ENCODE measurements at regions not wholly inside any gene's neighbourhood (a gene's known extent, or its start where the extent isn't known, plus 50 kb on each side); places are given as distances from the start of the nearest gene placed in this dataset.

DNA sequence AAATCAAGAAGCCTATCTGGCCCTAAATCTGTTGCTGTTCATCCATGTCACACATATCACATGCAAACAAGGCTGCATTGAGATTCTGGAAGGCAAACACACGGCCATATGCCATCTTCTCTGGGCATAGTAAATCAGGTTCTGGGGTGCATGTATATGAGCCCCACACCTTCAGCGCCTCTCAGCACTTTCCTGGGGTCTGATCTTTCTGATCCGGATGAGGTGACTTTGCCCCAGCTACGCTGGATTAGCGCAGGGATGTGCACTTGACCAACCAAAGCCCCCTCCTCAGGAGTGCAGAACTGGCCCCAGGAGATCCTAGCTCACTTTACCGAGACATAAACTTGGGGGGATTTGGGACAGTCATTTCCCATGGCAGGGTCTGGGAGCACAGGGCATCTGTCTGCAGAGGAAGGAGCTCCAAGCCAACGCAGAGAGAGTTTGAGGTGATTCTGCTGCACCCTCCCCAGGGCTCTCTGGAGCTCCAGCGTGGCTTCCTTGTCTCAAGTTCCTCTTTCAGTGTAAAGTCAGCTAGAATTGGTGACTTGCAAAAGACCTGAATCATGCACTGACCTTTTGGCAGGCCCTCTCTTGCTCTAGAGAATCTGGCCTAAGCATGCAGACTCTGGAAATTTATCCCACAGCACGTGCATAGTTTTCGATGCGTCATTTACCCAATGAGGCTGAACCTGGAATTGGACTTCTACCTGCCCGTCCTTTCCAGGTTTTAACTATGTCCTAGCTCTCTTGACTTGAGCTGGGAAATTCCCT is 63.5 kb upstream of the KLF13 start:
- no peak for DNase-seq (ENCODE audit: low read depth, low spot score)

DNA sequence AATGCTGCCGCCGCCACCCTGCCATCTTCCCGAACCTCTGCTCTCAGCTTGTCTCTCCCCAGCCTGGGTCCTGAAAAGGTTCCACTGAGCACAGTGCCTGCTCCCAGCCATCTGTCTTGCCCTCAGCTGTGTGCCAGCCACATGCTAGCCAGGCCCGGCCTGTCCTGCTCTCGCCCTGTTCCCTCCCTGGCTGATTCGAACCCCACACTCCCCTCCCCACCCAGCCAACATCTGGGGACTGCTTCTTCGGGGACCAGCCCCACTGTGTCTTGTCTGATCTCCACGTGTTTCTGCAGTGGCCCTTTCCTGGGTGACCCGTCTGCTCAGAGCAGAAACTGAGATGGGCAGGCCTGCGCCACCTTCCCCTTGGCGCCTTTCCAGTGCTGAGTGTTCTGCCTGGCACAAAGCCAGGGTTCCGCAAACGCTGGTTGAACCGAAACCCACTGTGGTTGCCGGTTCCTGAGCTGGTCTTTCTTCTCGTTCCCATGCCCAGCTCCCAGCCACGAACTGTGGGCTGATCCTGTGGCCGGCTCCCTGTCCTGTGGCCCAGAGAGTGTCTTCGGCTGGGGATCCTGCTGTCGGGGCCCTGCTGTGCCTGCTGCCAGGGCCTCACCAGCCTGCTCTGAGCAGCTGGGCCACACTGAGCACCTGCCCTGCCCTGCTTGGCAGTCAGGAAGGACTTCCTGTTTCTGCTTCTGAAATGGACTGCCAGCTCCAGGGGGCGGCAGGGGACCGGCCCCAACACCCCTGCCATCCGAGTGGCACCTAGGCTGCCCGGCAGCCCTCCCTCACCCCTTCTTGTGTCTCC is 62.7 kb upstream of the KLF13 start:
- no peak for DNase-seq (ENCODE audit: low read depth, low spot score)

DNA sequence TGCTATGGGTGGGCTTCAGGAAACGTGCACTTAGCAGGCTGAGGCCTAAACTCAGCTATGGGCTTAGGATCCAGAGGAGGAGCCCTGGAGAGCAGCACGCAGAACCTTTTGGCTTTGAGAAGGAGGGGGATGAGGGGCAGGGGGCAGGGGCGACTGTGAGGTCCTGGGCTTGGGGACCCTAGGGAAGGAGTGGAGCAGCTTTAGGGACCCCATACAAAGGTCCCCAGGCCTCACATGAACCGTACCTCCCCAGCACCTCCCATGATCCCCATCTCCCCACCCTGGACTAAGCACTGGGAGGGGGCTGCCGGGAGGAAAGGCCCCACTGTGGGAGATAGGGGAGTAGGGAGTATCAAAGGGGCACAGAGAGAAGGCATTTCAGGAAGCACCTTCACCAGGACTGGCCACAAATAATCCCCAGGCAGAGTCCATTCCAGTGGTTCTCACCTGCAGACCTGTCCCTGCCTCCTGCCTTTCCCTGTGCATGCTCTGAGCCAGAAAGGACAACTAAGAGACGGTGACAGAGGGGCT is 62.0 kb upstream of the KLF13 start:
- no peak for DNase-seq (ENCODE audit: low read depth, low spot score)

DNA sequence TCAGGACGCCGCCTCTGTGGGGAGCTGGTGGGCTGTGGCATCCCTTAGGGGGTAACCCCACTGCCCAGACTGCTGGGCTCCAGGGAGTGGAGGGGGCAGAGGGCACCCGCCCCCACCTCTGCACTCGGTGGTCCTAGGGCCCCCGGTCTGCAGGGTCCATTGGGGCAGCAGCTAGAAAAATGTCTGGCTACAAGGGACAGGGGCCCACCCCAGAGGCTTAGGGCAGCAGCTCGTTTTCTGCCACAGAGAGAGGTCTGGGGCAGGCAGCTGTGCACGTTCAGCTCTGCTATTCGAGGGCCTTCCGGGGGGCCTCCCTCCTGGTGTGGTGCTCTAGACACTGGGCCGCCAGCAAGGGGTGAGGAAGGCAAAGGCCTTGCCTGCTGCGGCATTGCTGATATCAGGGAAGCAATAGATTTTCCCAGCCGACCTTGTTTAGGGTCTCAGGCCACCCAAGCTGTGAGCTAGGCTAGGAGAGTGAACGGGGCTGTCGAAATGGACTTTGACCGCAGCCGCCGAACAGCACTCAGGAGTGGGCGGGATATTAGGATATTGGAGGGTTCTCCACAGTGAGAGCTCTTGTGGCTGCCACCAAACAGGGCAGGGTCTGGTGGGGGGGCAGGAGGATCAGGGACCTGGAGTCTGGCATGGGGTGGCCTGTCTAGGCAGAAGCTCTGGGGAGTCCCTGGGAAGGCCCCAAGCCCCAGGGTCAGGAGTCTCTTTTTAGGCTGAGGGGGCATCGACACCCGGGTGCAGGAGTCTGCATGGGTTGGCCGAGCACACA is 61.4 kb upstream of the KLF13 start:
- no peak for DNase-seq (ENCODE audit: low read depth, low spot score)

DNA sequence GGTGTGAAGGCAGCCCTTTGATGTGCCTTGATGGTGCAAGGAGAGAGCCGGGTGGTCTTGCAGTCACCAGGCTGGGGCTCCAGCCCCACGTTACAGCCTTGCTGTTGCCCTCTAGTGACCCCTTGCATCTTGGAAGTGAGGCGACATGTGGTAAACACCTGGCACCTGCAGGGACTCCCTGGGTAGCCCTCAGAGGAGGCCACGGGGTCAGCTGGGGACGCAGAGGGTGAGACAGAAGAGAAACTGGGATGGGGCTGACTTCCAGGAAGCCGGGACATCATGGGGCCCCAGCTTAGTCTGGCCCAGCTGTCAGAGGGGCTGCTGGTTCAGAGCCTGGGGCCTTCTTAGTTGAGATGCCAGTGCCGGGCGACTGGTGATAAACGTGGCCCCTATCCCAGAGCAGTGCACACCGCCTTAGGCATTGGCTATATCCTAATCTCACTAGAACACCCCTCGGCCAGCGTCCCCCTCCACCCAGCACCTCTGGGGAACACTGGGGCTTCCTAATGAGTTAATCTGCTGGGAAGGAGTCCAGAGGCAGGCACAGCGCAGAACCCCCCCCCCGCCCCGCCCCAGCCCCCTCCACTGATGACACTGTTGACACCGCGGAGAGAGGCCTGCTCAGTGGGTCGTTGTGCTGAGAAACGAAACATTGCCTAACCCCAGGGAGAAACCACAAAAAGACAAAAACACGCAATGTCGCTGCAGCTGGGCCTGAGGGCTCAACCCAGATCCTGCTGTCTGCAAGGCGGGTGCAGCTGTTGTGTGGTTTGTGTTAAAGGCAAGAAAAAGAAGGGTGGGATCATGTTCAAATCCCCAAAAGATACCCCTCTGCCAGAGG is 60.5 kb upstream of the KLF13 start:
- DNase-seq (ENCODE audit: low read depth, low spot score), result peak; percentile 41

DNA sequence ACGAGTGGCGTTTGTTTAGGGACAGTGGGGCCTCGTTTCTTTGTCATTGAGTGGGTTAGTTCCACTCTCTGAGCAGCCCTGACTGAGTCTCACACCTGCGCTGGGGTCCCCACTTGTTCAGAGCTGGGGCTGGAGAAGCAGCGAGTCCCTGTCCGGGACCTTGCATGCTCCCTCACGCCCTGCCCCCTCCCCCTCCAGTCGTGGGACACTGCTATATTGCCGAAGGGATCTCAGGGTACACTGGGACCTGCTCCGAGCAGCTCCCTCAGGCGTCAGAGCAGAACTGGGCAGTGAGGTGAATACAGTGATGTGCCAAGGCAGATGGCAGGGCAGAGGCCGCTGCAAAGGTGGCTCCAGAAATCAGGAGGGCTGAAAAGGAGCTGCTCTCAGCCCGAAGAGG is 59.9 kb upstream of the KLF13 start:
- no peak for DNase-seq (ENCODE audit: low read depth, low spot score)

DNA sequence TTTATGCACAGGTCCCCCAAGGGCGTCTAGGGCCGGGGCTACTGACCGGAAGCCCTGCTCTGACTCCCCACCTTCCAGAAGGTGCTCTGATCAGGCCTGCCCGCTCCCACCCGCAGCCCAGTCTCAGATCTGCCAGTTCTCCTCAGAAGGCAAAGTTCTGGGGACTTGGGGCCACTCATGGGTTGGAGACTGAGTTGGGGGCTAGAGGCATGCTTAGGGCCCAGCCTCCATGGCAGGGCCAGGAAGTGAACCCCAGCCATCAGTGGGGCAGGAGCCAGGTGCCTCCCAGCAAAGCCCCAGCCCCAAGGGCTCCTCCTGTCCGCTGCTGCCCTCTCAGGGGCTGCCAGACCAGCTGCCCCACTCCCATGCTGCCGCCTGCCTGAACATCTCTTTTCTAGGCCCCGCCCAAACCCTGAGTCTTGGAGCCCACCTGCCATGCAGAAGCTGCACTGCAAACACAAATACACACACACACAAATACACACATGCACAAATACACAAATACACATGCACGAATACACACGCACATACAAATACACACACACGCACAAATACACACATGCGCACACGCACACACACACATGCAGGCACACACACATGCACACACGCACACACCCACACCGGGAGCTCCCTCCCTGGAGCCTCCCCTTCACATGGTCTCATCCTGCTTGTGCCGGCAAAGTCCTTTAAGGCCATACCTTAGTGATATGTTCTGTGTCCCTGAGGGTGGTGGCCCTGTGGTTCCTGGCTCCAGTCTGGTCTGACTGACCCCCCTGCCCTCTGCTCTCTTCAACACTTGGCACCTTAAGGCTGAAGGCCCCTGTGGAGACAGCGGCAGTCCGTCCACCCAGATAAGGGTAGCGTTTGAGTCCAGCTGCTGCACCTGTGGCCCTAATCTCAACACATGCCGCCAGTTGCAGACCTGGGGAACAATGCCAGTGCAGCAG is 59.2 kb upstream of the KLF13 start:
- DNase-seq (ENCODE audit: low read depth, low spot score), result no peak

DNA sequence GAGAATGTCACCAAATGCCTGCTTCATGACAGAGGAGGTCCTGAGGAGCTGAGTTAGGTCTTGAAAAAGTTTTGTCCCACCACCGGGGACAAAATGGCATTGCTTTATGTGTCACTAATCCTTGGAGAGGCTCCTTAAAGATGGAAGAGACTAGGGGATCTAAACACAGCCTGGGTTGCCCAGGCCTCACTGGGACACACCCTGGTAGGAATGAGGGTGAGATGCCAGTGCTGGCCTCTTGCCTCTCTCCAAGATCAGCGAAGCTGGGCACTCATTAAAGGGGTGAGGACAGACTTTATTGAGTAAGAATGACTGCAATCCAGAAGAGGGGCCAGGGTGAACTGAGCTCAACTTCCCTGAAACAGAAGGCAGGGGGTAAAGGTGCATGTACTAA is 58.5 kb upstream of the KLF13 start:
- DNase-seq (ENCODE audit: low read depth, low spot score), result no peak

DNA sequence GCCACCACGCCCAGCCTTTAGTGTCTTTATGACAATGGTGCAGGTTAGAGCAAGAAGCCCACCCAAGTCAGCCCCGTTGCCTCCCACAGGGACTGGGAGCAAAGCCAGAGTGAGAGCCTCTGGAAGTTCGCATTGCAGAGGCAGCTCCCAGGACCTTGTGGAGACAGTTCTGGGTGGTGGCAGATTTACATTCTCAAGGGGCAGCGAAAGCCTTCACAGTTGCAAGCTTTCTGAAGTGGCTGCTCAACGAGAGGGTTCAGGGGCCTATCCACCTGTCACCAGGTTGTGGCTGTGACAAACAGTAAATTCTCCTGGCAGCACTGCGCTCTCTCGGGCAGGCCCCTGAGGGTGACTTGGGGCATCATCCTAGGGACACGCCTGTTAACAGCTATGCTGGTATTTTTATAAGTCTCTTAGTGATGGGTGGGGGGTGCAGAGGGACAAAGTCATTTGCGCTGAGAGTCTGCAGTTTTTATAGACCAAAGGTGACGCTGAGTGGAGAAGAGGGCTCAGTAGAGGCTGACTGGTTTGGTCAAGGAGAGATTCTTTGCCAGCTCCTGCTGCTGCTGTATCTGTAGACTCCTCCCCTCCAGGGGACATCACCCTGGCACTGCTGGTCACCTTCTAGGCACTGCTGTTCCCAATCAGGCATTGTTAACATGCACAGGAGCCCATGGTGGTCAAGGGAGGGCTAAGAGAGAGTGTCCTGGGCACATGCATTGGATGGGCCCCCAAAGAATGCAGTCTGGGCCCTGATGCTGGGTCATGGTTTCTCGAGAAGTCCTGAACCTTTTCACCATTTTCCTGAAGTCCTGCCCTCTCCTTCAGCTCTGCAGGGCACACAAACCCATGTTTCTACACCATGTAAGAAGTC is 57.5 kb upstream of the KLF13 start:
- DNase-seq (ENCODE audit: low read depth, low spot score), result no peak

DNA sequence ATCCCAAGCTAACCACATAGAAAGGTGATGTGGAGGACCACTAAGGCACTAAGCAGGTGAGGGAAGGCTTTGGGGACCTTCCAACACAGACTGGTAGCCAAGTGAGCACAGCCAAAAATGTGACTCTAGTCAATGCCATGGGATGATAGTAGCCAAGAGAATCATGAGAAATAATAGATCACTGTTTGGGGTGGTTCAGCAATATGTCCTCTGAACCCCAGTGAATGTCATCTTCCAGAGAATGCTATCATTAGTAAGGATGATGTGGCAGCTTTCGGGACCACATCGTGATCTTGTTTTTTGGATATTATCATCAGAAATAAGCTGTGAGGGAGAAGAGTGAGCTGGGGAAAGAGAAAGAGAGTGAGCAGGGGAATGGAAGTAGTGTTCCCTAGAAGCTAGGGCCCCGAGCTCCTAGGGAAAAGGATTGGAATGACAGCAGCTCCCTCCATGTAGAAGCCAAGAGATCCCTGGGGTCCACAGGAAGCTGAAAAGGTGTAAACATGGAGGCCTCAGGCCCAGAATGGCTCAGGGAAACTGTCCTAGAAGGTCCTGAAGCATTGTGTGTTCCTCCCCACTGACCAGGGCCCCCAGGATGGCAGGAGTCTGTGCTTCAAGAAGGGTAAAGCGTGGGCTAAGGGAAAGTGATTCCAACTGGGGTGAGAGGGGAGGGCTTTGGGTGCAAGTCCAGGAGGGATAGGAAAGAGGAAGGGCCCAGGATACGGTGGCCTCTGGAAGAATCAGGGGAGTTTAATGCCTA is 56.6 kb upstream of the KLF13 start:
- DNase-seq (ENCODE audit: low read depth, low spot score), result no peak

DNA sequence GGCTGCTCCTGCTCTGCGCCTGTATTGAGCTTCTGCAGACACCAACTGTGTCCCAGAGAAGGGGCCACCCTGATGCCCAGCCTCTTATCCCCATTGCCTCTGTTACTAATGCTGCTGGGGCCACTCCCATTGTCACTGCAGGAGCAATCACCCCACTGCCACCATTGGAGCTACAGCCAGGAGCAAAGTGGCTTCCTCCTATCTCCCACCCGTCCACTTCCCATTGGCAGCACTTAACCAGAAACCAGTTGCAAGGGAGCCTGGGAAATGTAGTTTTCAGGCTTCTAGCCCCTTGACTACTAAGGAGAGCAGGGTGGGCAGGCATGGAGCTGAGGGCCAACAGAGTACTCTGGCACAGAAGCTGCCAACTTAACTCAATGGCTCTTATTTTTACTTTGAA is 55.9 kb upstream of the KLF13 start:
- DNase-seq (ENCODE audit: low read depth, low spot score), result no peak

DNA sequence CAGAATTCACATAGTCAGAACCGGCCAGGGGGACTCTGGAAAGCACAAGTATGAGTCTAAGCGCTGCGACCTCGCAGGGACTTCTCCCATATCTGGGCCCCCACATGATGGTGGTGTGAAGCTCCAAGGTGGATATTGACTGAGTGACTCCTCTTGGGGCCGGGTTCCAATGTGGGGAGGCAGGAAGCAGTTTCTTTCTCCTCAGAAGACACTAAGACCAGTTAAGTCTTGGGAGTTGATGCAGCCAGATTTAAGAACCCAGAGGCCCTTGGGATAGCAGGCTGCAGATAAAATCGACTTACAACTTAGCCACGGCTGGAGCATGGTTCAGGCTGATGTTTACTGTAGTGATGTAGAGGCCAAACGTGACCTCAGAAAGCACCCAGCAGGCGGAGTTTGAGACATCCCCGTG is 55.4 kb upstream of the KLF13 start:
- no peak for DNase-seq (ENCODE audit: low read depth, low spot score)

DNA sequence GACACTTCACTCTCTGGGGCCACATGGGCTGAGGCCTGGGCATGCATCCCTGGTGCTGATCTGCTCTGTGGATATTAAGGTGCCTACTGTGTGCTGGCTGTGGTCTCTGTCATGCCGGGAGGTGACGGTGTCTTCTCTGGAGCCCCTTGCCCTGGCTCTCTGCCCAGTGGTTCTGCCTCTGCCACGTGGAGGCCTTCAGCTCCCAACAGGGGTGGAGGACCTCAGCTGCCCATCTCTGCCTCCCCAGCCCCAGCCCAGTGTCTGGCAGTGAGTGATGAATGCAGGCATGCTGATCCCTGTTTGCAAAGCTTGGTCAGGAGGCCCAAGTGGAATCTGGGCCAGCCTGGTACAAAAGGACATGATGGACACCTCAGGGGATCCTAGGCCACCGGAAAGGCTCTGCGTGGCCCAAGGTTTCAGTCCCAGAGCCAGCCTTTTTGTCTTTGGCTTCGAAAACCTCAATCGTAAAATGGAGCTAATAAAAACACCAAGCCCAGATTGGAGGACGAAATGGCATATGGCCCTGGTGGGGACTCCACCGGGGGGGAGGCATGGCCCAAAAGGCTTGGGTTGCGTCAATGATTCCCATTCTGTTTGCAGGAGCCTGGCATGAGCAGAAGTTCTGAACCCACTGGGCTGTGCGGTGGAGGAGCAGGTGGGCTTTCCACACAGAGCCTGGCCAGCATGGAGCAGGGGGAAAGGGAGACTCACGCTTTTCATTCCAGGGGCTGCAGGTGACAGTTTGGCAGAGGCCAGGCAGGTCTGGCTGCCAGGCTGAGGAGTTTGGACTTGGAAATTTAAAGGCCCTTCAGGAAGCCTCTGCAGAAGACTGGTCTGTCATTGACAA is 54.7 kb upstream of the KLF13 start:
- DNase-seq (ENCODE audit: low read depth, low spot score), result no peak

DNA sequence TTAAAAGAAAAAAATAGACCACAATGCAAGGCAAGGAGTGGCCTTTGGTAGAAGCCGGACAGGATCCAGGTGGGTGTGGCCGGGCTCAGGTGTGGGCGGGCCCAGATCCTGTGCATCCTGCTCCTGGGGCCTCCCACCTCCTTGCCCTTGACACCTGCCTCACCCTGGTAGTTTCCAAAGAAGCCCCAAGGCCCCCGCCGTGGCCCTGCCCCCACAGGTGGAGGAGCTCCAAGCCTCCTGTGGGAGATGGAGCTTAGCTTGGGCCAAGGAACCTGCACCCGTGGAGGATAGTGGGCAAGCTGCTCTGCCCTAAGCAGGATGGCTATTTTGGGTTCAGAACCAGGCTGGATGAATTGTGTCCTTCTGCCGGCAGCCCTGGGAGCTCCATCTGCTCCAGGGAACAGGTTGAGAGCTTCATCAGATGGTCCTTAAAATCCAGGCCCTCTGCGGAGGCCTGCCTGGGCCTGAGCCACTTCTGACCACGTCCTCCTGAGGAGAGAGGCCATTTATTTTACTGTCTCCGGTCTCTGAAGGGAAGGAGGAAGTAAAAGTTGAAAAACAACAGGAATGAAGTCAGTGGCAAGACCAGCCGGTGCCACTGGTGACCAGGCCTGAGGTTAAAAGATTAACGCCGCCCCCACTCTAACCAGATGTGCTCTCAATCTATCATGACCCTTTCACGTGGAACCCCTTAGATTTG is 53.9 kb upstream of the KLF13 start:
- no peak for DNase-seq (ENCODE audit: low read depth, low spot score)

DNA sequence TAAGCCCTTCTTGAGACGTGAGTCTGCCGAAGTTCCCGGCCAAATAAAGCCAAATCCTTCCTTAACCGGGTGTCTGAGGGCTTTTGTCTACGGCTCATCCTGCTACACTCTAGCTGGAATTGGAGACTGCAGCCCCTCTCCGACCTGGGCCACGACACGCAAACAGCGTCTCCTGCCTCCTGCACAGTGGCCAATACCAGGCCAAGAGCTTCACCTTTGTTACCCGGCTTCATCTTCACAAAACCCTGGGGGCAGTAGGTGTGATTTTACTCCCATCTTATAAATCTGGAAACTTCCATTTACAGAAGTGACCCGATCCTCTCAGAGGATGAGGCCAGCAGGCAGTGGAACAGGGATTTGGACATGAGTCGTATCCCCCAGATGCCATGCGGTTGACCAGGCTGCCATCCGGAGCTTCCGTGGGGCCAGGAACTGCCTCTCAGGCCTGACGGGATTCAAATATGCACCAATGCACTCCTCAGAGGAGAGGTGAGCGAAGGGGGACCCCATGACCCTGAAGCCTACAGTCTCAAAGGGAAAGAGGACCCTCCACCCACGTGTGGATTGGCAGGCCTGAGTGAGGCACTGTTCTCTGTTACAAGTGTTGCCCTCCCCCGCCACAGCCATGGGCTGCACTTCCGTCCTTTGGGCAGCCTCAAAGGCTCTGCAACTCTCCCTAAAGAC is 53.2 kb upstream of the KLF13 start:
- no peak for DNase-seq (ENCODE audit: low read depth, low spot score)
